ENCODE measurements at regions not wholly inside any gene's neighbourhood (a gene's known extent, or its start where the extent isn't known, plus 50 kb on each side); places are given as distances from the start of the nearest gene placed in this dataset.

GRCh38 chr2:5026571-5027234, 665.5 kb upstream of the SOX11 start:
- DNase-seq: no peak

DNA sequence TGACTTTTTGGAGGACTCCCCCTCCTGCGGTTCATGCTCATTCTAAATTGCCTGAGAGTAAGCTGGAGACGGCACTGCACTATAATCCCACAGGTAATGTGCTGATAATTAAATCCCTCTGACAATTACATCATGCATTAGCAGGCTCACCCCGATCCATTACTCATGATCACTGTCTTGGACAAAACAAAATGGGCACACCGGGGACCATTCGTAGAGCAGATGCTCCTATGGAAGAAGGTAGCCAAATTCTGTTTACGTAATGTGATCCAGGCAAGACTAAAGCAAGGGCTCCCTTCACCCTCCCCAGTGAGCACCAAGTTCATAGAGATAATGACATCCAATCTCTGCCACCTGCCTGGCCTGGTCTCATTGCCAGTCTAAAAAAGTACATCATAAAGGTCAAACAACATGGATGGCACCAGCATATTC, 657.1 kb upstream of the SOX11 start:
- no peak for DNase-seq

DNA sequence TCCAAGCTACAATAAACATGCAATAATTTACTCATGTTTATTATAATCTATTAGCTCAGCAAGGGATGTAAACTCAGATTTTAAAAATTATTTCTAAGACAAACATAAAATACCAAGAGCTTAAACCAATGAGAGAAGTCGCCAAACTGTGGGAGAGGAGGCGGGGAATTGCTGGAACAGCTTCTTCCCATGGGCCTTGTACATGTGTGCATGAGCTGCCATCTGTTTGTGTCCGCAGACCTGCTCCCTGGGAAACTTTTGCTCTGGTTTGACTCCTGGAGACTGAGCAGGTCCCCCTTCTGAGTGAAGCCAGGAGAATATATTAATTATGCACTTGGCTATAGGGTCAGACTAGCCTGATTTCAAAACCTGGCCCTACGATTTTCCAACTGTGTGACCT, 655.9 kb upstream of the SOX11 start:
- no peak for DNase-seq

- DNase-seq: no peak
These were observed 652.8 kb upstream of the SOX11 start for GRCh38 chr2:5039241-5039975.

DNA sequence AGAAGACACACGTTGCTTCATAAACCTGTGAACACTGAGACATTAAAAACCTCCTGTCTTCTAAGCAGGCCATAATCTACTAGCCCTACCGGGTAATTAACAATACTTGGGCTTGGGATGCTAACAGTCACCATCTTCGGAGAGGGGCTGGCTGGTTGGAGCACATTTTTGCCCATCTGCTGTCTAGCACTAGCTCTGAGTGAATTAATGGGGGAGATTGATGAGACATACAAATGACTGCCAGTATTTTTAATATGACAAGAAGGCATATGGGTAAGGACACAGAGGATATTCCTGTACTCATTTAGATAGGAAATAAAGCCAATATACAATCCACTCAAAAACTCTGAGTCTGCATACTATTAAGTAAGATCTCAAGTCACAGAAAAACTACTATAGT, 651.6 kb upstream of the SOX11 start:
- no peak for DNase-seq

DNA sequence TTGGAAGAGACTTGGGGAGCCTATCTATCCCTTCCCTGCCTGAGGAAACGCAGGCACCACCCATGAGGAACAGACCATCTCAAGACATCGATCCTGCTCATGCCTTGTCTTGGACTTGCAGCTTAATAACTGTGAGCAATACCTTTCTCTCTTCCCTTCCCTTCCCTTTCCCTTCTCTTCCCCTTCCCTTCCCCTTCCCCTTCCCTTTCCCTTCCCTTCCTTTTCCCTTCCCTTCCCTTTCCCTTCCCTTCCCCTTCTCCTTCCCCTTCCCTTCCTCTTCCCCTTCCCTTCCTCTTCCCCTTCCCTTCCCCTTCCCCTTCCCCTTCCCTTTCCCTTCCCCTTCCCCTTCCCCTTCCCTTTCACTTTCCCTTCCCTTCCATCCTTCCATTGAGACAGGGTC, 650.7 kb upstream of the SOX11 start:
- DNase-seq: no peak

- DNase-seq: no peak
These were observed 649.3 kb upstream of the SOX11 start for GRCh38 chr2:5042666-5043440.

GRCh38 chr2:5051300-5051699, 640.9 kb upstream of the SOX11 start:
- DNase-seq: peak in 1 of 2 donors; percentile 41

DNA sequence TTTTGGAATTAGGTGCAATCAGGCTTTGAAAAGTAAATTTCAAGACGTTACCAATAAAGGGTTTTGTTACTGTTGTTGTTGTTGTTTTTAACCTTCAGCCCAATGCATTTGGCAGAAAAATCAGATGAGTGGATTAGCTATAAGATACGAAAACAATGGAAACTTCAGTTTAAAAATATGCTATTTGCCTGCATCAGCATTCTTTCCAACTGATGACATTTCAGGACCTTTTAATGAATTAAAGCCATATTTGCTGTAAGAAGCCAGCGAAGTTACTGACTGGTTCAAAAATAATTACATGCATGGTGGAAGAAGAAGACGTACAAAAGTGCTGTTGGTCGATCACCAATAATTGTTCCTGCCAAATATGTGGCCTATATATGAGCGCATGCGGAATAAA, 639.3 kb upstream of the SOX11 start:
- no peak for DNase-seq

GRCh38 chr2:5057891-5058351, 634.3 kb upstream of the SOX11 start:
- no peak for DNase-seq

GRCh38 chr2:5060956-5061355, 631.2 kb upstream of the SOX11 start:
- no peak for DNase-seq

DNA sequence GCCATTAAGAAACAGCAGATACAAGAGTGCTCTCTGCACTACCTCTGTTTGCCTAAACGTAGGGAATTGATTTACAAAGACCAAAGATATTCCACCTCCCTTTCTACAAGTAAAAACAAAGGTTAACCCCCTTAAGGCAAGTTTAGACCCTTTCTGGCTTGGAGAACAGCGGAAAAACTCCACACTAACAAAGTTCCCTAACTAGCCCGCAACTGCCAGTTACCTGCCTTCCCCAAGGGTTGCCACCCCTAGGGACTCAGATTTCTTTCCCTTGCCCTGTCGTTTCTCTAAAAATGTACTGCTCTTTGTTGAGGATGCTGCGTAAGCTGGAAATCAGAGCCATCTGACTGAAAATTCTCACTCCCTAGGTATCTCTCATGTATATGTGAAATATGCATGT, 627.5 kb upstream of the SOX11 start:
- no peak for DNase-seq

GRCh38 chr2:5067816-5068215, 624.4 kb upstream of the SOX11 start:
- DNase-seq: no peak

DNA sequence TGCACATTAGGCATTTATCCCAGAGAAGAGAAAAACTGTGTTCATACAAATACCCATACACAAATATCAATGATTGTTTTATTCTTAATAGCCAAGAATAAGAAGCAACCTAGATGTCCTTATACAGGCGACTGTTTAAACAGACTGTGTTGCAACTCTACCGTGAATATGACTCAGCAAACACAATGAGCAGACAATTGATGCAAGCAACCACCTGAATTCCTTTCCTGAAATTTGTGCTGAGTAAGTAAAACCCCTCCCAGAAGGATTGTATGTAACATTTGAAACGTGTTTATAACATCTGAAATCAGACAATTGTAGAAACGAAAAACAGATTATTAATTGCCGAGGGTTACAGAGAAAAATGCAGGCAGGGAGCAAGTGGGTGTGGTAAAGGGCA, 621.9 kb upstream of the SOX11 start:
- no peak for DNase-seq

DNA sequence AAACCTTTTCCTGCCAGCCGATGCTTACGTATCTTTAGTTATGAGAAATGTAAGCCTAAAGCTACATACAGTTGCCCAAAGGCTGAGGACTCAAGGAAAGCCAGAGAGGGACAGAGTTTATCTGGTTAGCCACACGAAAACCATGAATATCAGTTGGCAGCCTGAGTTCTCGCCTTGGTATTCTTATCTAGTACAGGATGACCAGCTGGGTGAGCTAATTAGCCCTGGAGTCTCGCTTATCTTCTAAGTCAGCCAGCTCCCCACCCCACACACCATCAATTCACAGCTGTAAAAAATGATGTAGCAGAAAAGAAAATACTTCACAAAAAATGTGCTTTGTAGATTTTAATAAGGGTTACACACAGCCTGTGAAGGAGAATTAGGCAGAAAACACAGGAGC, 617.5 kb upstream of the SOX11 start:
- no peak for DNase-seq

GRCh38 chr2:5076599-5076998, 615.6 kb upstream of the SOX11 start:
- no peak for DNase-seq

DNA sequence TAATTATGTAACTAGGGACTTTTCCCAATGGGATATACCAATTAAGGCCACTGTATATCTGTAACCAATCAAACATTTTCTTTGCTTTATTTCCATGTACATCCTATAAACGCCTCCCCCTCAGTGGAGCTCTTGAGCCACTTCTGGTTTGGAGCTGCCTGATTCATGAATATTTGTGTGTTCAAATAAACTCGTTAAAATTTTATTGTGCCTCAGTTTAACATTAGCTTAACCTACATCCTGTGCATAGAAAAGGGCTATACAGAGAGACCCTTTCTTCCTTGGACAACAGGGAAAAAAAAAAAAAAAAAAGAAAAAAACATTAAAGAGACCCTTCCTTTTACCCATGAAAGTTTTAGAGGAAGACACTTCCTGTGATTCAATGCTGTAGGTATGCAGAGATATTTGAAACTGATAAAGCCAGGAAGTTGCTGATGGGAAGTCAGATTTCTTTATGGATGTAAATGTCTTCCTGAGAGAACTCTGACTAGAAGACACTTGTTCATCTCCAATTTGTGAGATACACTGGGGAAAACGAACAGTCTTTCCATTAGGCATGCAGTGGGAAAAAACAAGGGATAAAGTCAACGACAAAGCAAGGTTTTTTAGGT, 614.6 kb upstream of the SOX11 start:
- DNase-seq: no peak

GRCh38 chr2:5083402-5083801, 608.8 kb upstream of the SOX11 start:
- DNase-seq: no peak

DNA sequence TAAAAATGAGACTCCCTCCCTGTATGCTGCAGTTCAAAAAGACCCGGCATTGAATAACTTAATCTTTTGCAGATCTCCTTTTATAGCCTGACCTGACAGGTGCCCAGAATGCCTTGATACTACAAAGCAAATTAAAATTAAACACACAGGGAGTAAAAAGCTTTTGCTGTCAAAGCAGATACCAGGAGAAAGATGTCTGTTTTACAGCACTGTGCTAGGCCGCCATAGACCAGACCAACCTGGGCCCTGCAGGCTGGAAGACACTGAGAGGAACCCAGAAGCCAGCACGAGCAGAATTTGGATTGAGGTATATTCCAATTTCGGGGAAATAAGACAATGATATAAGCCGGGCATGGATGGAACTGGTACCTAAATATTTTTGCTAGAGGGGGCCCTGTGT, 602.8 kb upstream of the SOX11 start:
- no peak for DNase-seq

DNA sequence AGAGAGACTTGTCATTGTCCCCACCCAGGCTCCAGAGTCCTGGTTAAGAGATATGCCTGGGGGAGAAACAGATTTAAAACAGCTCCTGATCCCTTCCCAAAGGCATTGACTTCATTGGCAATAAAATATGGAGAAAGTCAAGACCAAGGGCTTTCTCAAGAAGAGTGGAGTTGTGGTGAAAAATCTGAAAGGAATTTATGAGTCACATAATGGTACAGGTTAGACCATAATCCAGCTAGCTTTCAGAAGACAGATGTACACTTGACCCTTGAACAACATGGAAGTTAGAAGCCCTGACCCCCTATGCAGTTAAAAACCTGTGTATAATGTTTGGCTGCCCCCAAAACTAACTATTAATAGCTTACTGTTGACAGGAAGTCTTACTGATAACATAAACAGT, 599.1 kb upstream of the SOX11 start:
- no peak for DNase-seq

- DNase-seq: no peak
These were observed 598.7 kb upstream of the SOX11 start for GRCh38 chr2:5093518-5093917.

DNA sequence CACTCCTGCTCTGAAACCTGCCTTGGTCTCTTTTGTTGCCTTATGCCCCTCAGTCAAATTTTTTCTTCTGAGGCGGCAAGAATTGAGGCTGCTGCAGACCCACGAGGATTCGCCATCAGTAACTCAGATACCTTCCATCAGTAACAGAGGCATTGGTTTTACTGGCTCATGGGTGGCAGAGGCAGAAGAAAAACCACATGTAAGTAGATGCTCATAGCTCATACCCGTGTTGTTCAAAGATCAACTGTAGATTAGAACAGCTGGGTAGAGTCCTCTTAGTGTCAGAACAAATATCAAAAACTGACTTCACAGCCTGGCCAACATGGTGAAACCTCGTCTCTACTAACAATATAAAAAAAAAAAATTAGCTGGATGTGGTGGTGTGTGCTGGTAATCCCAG, 598.0 kb upstream of the SOX11 start:
- DNase-seq: no peak

GRCh38 chr2:5098286-5098685, 593.9 kb upstream of the SOX11 start:
- no peak for DNase-seq

Data from hippocampal formation (tissue), 2 donors.